Trophoblast cell (in vitro differentiated cells and primary cell): ENCODE measurements at regions not wholly inside any gene's neighbourhood (a gene's known extent, or its start where the extent isn't known, plus 50 kb on each side); places are given as distances from the start of the nearest gene placed in this dataset.
"Not testable (repeated sequence)": the region's sequence is repeated elsewhere in the genome, so short reads cannot be mapped to it uniquely, and the experiment has no call there.

Source experiments
- DNase-seq, 2 donors: peaks; one replicate each; pipeline ENCODE4 v3.0.0-alpha.2; 2016
- H2AFZ ChIP-seq: 2 replicates; pipeline ENCODE4 v1.6.1; 2013; ENCODE audit warnings: low read length, moderate library complexity, mild to moderate bottlenecking; ENCODE audit not compliant: insufficient read depth, poor library complexity
- H2AK5ac ChIP-seq: 2 replicates; pipeline ENCODE4 v1.6.1; 2013; ENCODE audit warnings: mild to moderate bottlenecking, low read length
- H2BK120ac ChIP-seq: 2 replicates; pipeline ENCODE4 v1.6.1; 2013; ENCODE audit warnings: low read length, mild to moderate bottlenecking, moderate library complexity; ENCODE audit not compliant: insufficient read depth, poor library complexity
- H2BK12ac ChIP-seq: 2 replicates; pipeline ENCODE4 v1.6.1; 2013; ENCODE audit warnings: mild to moderate bottlenecking, low read length, moderate library complexity
- H2BK5ac ChIP-seq: 2 replicates; pipeline ENCODE4 v1.6.1; 2013; ENCODE audit warnings: low read length, low read depth, moderate library complexity, mild to moderate bottlenecking; ENCODE audit not compliant: poor library complexity
- H3K14ac ChIP-seq: 2 replicates; pipeline ENCODE4 v1.6.1; 2013; ENCODE audit warnings: mild to moderate bottlenecking, low read length
- H3K18ac ChIP-seq: 2 replicates; pipeline ENCODE4 v1.6.1; 2013; ENCODE audit warnings: mild to moderate bottlenecking, low read length
- H3K23ac ChIP-seq: 2 replicates; pipeline ENCODE4 v1.6.1; 2013; ENCODE audit warnings: low read length
- H3K27ac ChIP-seq: 2 replicates; pipeline ENCODE4 v1.5.1; 2013; ENCODE audit warnings: low read depth, mild to moderate bottlenecking, inconsistent platforms, low read length, moderate library complexity
- H3K27me3 ChIP-seq: 2 replicates; pipeline ENCODE4 v1.6.1; 2013; ENCODE audit warnings: inconsistent platforms, mild to moderate bottlenecking, low read length, moderate library complexity; ENCODE audit not compliant: insufficient read depth
- H3K36me3 ChIP-seq, 2 experiments: 1 replicate in 1 of 2; 2 replicates in 1 of 2; pipeline ENCODE4 v1.6.1; 2013; ENCODE audit warnings: low read length in 2 of 2, mild to moderate bottlenecking in 2 of 2, moderate library complexity in 1 of 2; ENCODE audit not compliant: insufficient read depth in 2 of 2, control insufficient read depth in 1 of 2
- H3K4ac ChIP-seq: 2 replicates; pipeline ENCODE4 v1.6.1; 2013; ENCODE audit warnings: low read depth, mild to moderate bottlenecking, low read length, moderate library complexity
- H3K4me1 ChIP-seq, 2 experiments: 1 replicate in 1 of 2; 2 replicates in 1 of 2; pipeline ENCODE4 v1.6.1; 2013; ENCODE audit warnings: low read length in 2 of 2, mild to moderate bottlenecking in 2 of 2, moderate library complexity in 1 of 2; ENCODE audit not compliant: insufficient read depth in 2 of 2, control insufficient read depth in 1 of 2
- H3K4me2 ChIP-seq: 2 replicates; pipeline ENCODE4 v1.6.1; 2013; ENCODE audit warnings: inconsistent platforms, mild to moderate bottlenecking, low read length, moderate library complexity
- H3K4me3 ChIP-seq: 2 replicates; pipeline ENCODE4 v1.5.1; 2013; ENCODE audit warnings: mild to moderate bottlenecking, low read depth, low read length, inconsistent platforms
- H3K79me1 ChIP-seq: one replicate; pipeline ENCODE4 v1.6.1; 2013; ENCODE audit warnings: low read length
- H3K79me2 ChIP-seq: 2 replicates; pipeline ENCODE4 v1.6.1; 2013; ENCODE audit warnings: low read length, mild to moderate bottlenecking; ENCODE audit not compliant: control insufficient read depth, insufficient read depth, poor library complexity
- H3K9ac ChIP-seq: 2 replicates; pipeline ENCODE4 v1.6.1; 2013; ENCODE audit warnings: mild to moderate bottlenecking, low read length
- H3K9me3 ChIP-seq: 2 replicates; pipeline ENCODE4 v1.6.1; 2013; ENCODE audit warnings: low read depth, mild to moderate bottlenecking, control low read depth, inconsistent platforms, low read length; ENCODE audit not compliant: insufficient read depth
- H4K12ac ChIP-seq: 2 replicates; pipeline ENCODE4 v1.6.1; 2013; ENCODE audit warnings: low read depth, mild to moderate bottlenecking, low read length, moderate library complexity
- H4K8ac ChIP-seq: 2 replicates; pipeline ENCODE4 v1.6.1; 2013; ENCODE audit warnings: low read depth, mild to moderate bottlenecking, low read length, moderate library complexity
- H4K91ac ChIP-seq: one replicate; pipeline ENCODE4 v1.6.1; 2013; ENCODE audit warnings: low read depth, mild to moderate bottlenecking, low read length, moderate library complexity
- WGBS: extraction: QIAGEN DNeasy Blood & Tissue Kit; methylation state at CpG from one replicate; pipeline ENCODE4 v1.1.7; 2013; ENCODE audit warnings: missing lambda C conversion rate; ENCODE audit not compliant: insufficient read length, insufficient coverage; ENCODE audit errors: extremely low coverage; 5-methylcytosine and 5-hydroxymethylcytosine counted together

GRCh38 chr6:164048840-164049516 lies 634.5 kb downstream of the QKI start:
- no peak overlapping the region for H4K91ac ChIP-seq
- H3K4ac ChIP-seq = no peak overlapping the region
- no CpG with 5 or more reads among the region's 6 CpGs for WGBS
- H3K27me3 ChIP-seq = no peaks in the 10 kb centered on the region
- no peak overlapping the region for H2BK12ac ChIP-seq
- H3K79me2 ChIP-seq = no peaks in the 10 kb centered on the region
- no peak overlapping the region for H3K14ac ChIP-seq
- no peak overlapping the region for H3K9ac ChIP-seq
- no peak overlapping the region for H2AK5ac ChIP-seq
- H3K18ac ChIP-seq = no peak overlapping the region
- no peak overlapping the region for H4K8ac ChIP-seq
- H3K4me1 ChIP-seq = peaks cover 0 to 2% of the 10 kb centered on the region in 2 experiments
- no peak overlapping the region for H2AFZ ChIP-seq
- no peak overlapping the region for H4K12ac ChIP-seq
- no peak overlapping the region for H2BK5ac ChIP-seq
- no peaks in the 10 kb centered on the region for H3K79me1 ChIP-seq
- H3K9me3 ChIP-seq = no peaks in the 10 kb centered on the region
- no peak overlapping the region for H3K4me3 ChIP-seq
- no peak for DNase-seq
- H3K23ac ChIP-seq = no peak overlapping the region
- no peak overlapping the region for H3K27ac ChIP-seq
- no peaks in the 10 kb centered on the region for H3K36me3 ChIP-seq
- H2BK120ac ChIP-seq = no peak overlapping the region
- H3K4me2 ChIP-seq = no peak overlapping the region

- no peak overlapping the region for H3K4ac ChIP-seq
- no peak overlapping the region for H2BK120ac ChIP-seq
- H3K4me2 ChIP-seq = no peak overlapping the region
- H3K4me1 ChIP-seq = no peaks in the 10 kb centered on the region
- no peak overlapping the region for H2AK5ac ChIP-seq
- H3K14ac ChIP-seq = no peak overlapping the region
- H3K23ac ChIP-seq = no peak overlapping the region
- no peak overlapping the region for H4K91ac ChIP-seq
- no peak for DNase-seq
- no peak overlapping the region for H2BK12ac ChIP-seq
- no peak overlapping the region for H4K8ac ChIP-seq
- no peaks in the 10 kb centered on the region for H3K36me3 ChIP-seq
- no peaks in the 10 kb centered on the region for H3K9me3 ChIP-seq
- no peaks in the 10 kb centered on the region for H3K27me3 ChIP-seq
- H2BK5ac ChIP-seq = no peak overlapping the region
- no peak overlapping the region for H3K18ac ChIP-seq
- no peaks in the 10 kb centered on the region for H3K79me2 ChIP-seq
- no peak overlapping the region for H3K9ac ChIP-seq
- no peak overlapping the region for H4K12ac ChIP-seq
- no peak overlapping the region for H3K27ac ChIP-seq
- WGBS = no CpG with 5 or more reads among the region's 1 CpG
- no peak overlapping the region for H3K4me3 ChIP-seq
- no peaks in the 10 kb centered on the region for H3K79me1 ChIP-seq
- H2AFZ ChIP-seq = no peak overlapping the region
These were observed 630.6 kb downstream of the QKI start for GRCh38 chr6:164045082-164045481.

GRCh38 chr6:164043656-164044055 lies 629.1 kb downstream of the QKI start:
- not testable (repeated sequence) for H3K27ac ChIP-seq, H3K23ac ChIP-seq, H3K14ac ChIP-seq, H2AFZ ChIP-seq, H3K9ac ChIP-seq, H3K79me2 ChIP-seq, H3K36me3 ChIP-seq, H4K91ac ChIP-seq, H3K18ac ChIP-seq, H3K4me1 ChIP-seq, H3K9me3 ChIP-seq, H2AK5ac ChIP-seq, H3K79me1 ChIP-seq, H3K27me3 ChIP-seq, H3K4me2 ChIP-seq, H2BK12ac ChIP-seq, H3K4me3 ChIP-seq, DNase-seq, H3K4ac ChIP-seq, H4K8ac ChIP-seq, H2BK120ac ChIP-seq, H4K12ac ChIP-seq, H2BK5ac ChIP-seq
- no CpG with 5 or more reads among the region's 5 CpGs for WGBS

- no peak overlapping the region for H4K8ac ChIP-seq
- H3K4me1 ChIP-seq = no peaks in the 10 kb centered on the region
- no peak overlapping the region for H3K14ac ChIP-seq
- H3K9ac ChIP-seq = no peak overlapping the region
- no peak overlapping the region for H3K23ac ChIP-seq
- no peak overlapping the region for H2AK5ac ChIP-seq
- H2AFZ ChIP-seq = no peak overlapping the region
- no CpG with 5 or more reads among the region's 5 CpGs for whole genome bisulfite sequencing
- no peaks in the 10 kb centered on the region for H3K36me3 ChIP-seq
- no peaks in the 10 kb centered on the region for H3K27me3 ChIP-seq
- H2BK5ac ChIP-seq = no peak overlapping the region
- H2BK120ac ChIP-seq = no peak overlapping the region
- H3K4me3 ChIP-seq = no peak overlapping the region
- no peaks in the 10 kb centered on the region for H3K79me2 ChIP-seq
- no peak overlapping the region for H3K4ac ChIP-seq
- no peak overlapping the region for H2BK12ac ChIP-seq
- no peak overlapping the region for H4K12ac ChIP-seq
- H3K27ac ChIP-seq = no peak overlapping the region
- no peaks in the 10 kb centered on the region for H3K79me1 ChIP-seq
- no peaks in the 10 kb centered on the region for H3K9me3 ChIP-seq
- DNase-seq = no peak
- no peak overlapping the region for H4K91ac ChIP-seq
- H3K4me2 ChIP-seq = no peak overlapping the region
- H3K18ac ChIP-seq = no peak overlapping the region
These were observed 627.7 kb downstream of the QKI start for GRCh38 chr6:164042212-164042611.
